HUDEP-2 (cell line): ENCODE measurements at regions not wholly inside any gene's neighbourhood (a gene's known extent, or its start where the extent isn't known, plus 50 kb on each side); places are given as distances from the start of the nearest gene placed in this dataset.
A peak's percentile ranks its signal among the peaks of the same experiment; 100 is the strongest.
"Not testable (repeated sequence)": the region's sequence is repeated elsewhere in the genome, so short reads cannot be mapped to it uniquely, and the experiment has no call there.

ENCODE experiments used
- DNase-seq, 76 experiments: peaks; one replicate each; lab custom pipeline; 2025; ENCODE audit not compliant: unreplicated experiment in 76 of 76; lab: John Stamatoyannopoulos, UW

- DNase-seq: no peak
Measured at GRCh38 chr9:95587021-95587964, 70.5 kb upstream of the PTCH1 start.

GRCh38 chr9:95586326-95586725 is 69.6 kb upstream of the PTCH1 start:
- no peak for DNase-seq

- no peak for DNase-seq
Measured at GRCh38 chr9:95585824-95586223, 69.1 kb upstream of the PTCH1 start.

GRCh38 chr9:95584176-95584575 is 67.4 kb upstream of the PTCH1 start:
- DNase-seq: no peak

- DNase-seq: no peak
Measured at GRCh38 chr9:95581900-95582299, 65.1 kb upstream of the PTCH1 start.

- DNase-seq: no peak
Measured at GRCh38 chr9:95580812-95581761, 64.3 kb upstream of the PTCH1 start.

GRCh38 chr9:95574866-95575553 is 58.2 kb upstream of the PTCH1 start:
- no peak for DNase-seq

- peak in 11 of 76 experiments; percentile 2 to 32 (median 8) for DNase-seq
Measured at GRCh38 chr9:95574176-95574575, 57.4 kb upstream of the PTCH1 start.

- DNase-seq: no peak
Measured at GRCh38 chr9:95573463-95573862, 56.7 kb upstream of the PTCH1 start.

GRCh38 chr9:95572381-95573151 is 55.8 kb upstream of the PTCH1 start:
- DNase-seq: no peak

- no peak for DNase-seq
Measured at GRCh38 chr9:95570646-95571045, 53.9 kb upstream of the PTCH1 start.

- DNase-seq: no peak
Measured at GRCh38 chr9:95570150-95570549, 53.4 kb upstream of the PTCH1 start.

GRCh38 chr9:95568735-95569134 is 52.0 kb upstream of the PTCH1 start:
- DNase-seq: not testable (repeated sequence)
